KMS-11 (cell line): ENCODE measurements at regions not wholly inside any gene's neighbourhood (a gene's known extent, or its start where the extent isn't known, plus 50 kb on each side); places are given as distances from the start of the nearest gene placed in this dataset.

Experiments used
- H2AFZ ChIP-seq: fragments of 200-600 bp; sonication (generic); 2 replicates; pipeline ENCODE4 v1.6.1; 2016; ENCODE audit warnings: antibody characterized with exemption, mixed run types, low read depth
- H3K27ac ChIP-seq: fragments of 200-600 bp; sonication (generic); 2 replicates; pipeline ENCODE4 v1.6.1; 2016; ENCODE audit warnings: mild to moderate bottlenecking, mixed run types
- H3K27me3 ChIP-seq: fragments of 200-600 bp; sonication (generic); 2 replicates; pipeline ENCODE4 v1.6.1; 2017; ENCODE audit warnings: mild to moderate bottlenecking, low read depth, mixed run types, moderate library complexity; ENCODE audit not compliant: insufficient read depth
- H3K36me3 ChIP-seq: fragments of 200-600 bp; sonication (generic); 2 replicates; pipeline ENCODE4 v1.6.1; 2017; ENCODE audit warnings: mild to moderate bottlenecking, mixed run types; ENCODE audit not compliant: insufficient read depth
- H3K4me1 ChIP-seq: fragments of 200-600 bp; sonication (generic); 2 replicates; pipeline ENCODE4 v1.6.1; 2016; ENCODE audit warnings: mild to moderate bottlenecking, low read depth, mixed run types; ENCODE audit not compliant: poor library complexity, severe bottlenecking
- H3K4me2 ChIP-seq: fragments of 200-600 bp; sonication (generic); 2 replicates; pipeline ENCODE4 v1.7.0; 2016; ENCODE audit warnings: mild to moderate bottlenecking, mixed run types
- H3K4me3 ChIP-seq: fragments of 200-600 bp; sonication (generic); IDR thresholded peaks from 2 replicates; pipeline ENCODE4 v1.6.1; 2017; ENCODE audit warnings: low read depth, low read length, mixed read lengths; ENCODE audit not compliant: insufficient read depth
- H3K79me2 ChIP-seq: fragments of 200-600 bp; sonication (generic); 2 replicates; pipeline ENCODE4 v1.6.1; 2016; ENCODE audit warnings: low read depth, mixed run types; ENCODE audit not compliant: insufficient read depth
- H3K9ac ChIP-seq: fragments of 200-600 bp; sonication (generic); 2 replicates; pipeline ENCODE4 v1.6.1; 2016; ENCODE audit warnings: mild to moderate bottlenecking, mixed run types
- H4K20me1 ChIP-seq: fragments of 200-600 bp; sonication (generic); 2 replicates; pipeline ENCODE4 v1.6.1; 2016; ENCODE audit warnings: mild to moderate bottlenecking, mixed run types; ENCODE audit not compliant: insufficient read depth
- CTCF ChIP-seq: fragments of 200-600 bp; sonication (generic); conservative IDR thresholded peaks from 2 replicates; pipeline ENCODE4 v1.6.1; 2017; ENCODE audit warnings: low read depth, mild to moderate bottlenecking, antibody characterized with exemption, low read length, moderate library complexity, mixed read lengths

DNA sequence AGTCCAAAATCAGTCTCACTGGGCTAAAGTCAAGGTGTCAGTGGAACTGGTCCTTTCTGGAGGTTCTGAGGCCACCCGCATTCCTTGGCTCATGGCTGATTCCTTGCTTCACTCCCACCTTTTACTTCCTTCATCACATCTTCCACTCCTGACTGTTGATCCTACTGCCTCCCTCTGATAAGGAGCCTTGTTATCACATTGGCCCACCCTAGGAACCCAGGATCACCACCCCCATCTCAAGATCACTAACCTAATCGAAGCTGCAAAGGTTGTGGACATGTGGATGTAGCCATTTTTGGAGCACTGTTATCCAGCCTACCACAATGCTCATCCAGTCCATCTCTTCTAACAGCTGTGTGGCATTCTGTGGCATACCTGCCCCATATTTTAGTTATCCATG, 87.2 kb downstream of the TNFAIP3 start:
- Histone ChIP-seq H3K36me3 (no peaks in the 10 kb centered on the region), H3K4me3 (no peak overlapping the region), H3K27me3 (no peaks in the 10 kb centered on the region), H3K4me2 (no peak overlapping the region), H4K20me1 (no peaks in the 10 kb centered on the region), H2AFZ (no peak overlapping the region), H3K9ac (no peak overlapping the region), H3K4me1 (peaks cover 50% of the 10 kb centered on the region), H3K79me2 (no peaks in the 10 kb centered on the region), H3K27ac (no peak overlapping the region)
- no peak for TF ChIP-seq CTCF

DNA sequence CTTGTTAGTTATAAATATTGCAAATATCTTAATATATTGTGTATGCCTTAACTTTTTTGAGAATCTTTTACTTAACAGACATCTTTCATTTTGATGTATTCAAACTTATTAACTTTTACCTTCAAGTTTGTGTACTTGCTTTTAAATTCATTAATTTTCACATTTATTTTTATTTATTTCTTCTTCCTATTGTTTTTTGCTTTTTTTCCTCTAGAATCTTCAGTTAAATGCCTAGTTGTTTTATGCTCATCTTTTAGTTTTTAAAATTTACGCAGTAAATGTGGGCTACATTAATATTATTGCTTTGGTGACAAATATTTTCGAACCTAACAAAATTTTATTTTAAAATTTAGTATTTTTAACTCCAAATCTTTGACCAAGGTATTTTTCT, 89.0 kb downstream of the TNFAIP3 start:
- Histone ChIP-seq H3K4me3 (no peak overlapping the region), H3K27me3 (no peaks in the 10 kb centered on the region), H3K79me2 (no peaks in the 10 kb centered on the region), H3K4me2 (no peak overlapping the region), H3K9ac (no peak overlapping the region), H3K4me1 (peaks cover 32% of the 10 kb centered on the region), H3K27ac (no peak overlapping the region), H3K36me3 (no peaks in the 10 kb centered on the region), H4K20me1 (no peaks in the 10 kb centered on the region), H2AFZ (no peak overlapping the region)
- TF ChIP-seq CTCF, result no peak

GRCh38 chr6:137957471-137957870, 90.4 kb downstream of the TNFAIP3 start:
- Histone ChIP-seq H3K27ac (no peak overlapping the region), H3K4me1 (peaks cover 18% of the 10 kb centered on the region), H2AFZ (peak overlapping the region; percentile 4; the same call in 1 of the 2 replicates), H3K79me2 (no peaks in the 10 kb centered on the region), H3K9ac (no peak overlapping the region), H3K36me3 (no peaks in the 10 kb centered on the region), H3K4me3 (no peak overlapping the region), H4K20me1 (no peaks in the 10 kb centered on the region), H3K4me2 (no peak overlapping the region), H3K27me3 (no peaks in the 10 kb centered on the region)
- no peak for TF ChIP-seq CTCF

- no peak overlapping the region for H3K9ac ChIP-seq
- no peaks in the 10 kb centered on the region for H3K36me3 ChIP-seq
- no peaks in the 10 kb centered on the region for H3K27me3 ChIP-seq
- no peak overlapping the region for H2AFZ ChIP-seq
- no peak overlapping the region for H3K4me3 ChIP-seq
- peaks cover 10% of the 10 kb centered on the region for H3K4me1 ChIP-seq
- no peaks in the 10 kb centered on the region for H3K79me2 ChIP-seq
- no peak for TF ChIP-seq CTCF
- no peak overlapping the region for H3K27ac ChIP-seq
- no peaks in the 10 kb centered on the region for H4K20me1 ChIP-seq
- no peak overlapping the region for H3K4me2 ChIP-seq
Measured at GRCh38 chr6:137958811-137959565, 91.9 kb downstream of the TNFAIP3 start.
